PC-3 (cell line): ENCODE measurements at regions not wholly inside any gene's neighbourhood (a gene's known extent, or its start where the extent isn't known, plus 50 kb on each side); places are given as distances from the start of the nearest gene placed in this dataset.

Experiments
- ATAC-seq: fragments of 200-7000 bp; cut with Tn5 transposase; 2 replicates; pipeline ENCODE4 v1.9.1; 2020; ENCODE audit warnings: mild to moderate bottlenecking, moderate library complexity
- BruUV-seq: library from RNA; stranded (reverse); fragments of 400-500 nt; replicated peaks from 2 replicates; lab custom pipeline; 2021; lab: Mats Ljungman, UMichigan
- CTCF ChIA-PET: fragments of 300-600 bp; sonication (Branson Sonifier 250); formaldehyde crosslinking; loops from one replicate; lab custom pipeline; 2022; ENCODE audit warnings: antibody characterized with exemption; lab: Charles Lee
- POLR2A ChIA-PET: fragments of 300-600 bp; sonication (Branson Sonifier 250); formaldehyde crosslinking; loops from one replicate; lab custom pipeline; 2022; ENCODE audit warnings: antibody characterized with exemption; ENCODE audit not compliant: unreplicated experiment; lab: Charles Lee
- DNase-seq: peaks from one replicate; pipeline ENCODE4 v3.0.0-alpha.2; 2015
- H2AFZ ChIP-seq: fragments of 300-600 bp; sonication (generic); 2 replicates; pipeline ENCODE4 v1.6.0; 2016; ENCODE audit warnings: antibody characterized with exemption, low read length
- H3F3A ChIP-seq: fragments of 300-600 bp; sonication (generic); one replicate; pipeline ENCODE4 v1.6.0; 2017; ENCODE audit warnings: antibody characterized with exemption, low read length, control low read depth, mild to moderate bottlenecking; ENCODE audit not compliant: unreplicated experiment
- H3K27ac ChIP-seq: fragments of 300-600 bp; sonication (generic); 2 replicates; pipeline ENCODE4 v1.5.1; 2016; ENCODE audit warnings: mild to moderate bottlenecking, low read length
- H3K27me3 ChIP-seq: fragments of 300-600 bp; sonication (generic); 2 replicates; pipeline ENCODE4 v1.6.1; 2016; ENCODE audit warnings: low read length, mixed read lengths
- H3K36me3 ChIP-seq: fragments of 300-600 bp; sonication (generic); 2 replicates; pipeline ENCODE4 v1.6.1; 2016; ENCODE audit warnings: low read depth, mixed run types, low read length, mixed read lengths
- H3K4me1 ChIP-seq: fragments of 300-600 bp; sonication (generic); 2 replicates; pipeline ENCODE4 v1.5.1; 2016; ENCODE audit warnings: low read length; ENCODE audit not compliant: insufficient read depth
- H3K4me2 ChIP-seq: fragments of 300-600 bp; sonication (generic); 2 replicates; pipeline ENCODE4 v1.6.0; 2016; ENCODE audit warnings: low read length
- H3K4me3 ChIP-seq: fragments of 300-600 bp; sonication (generic); 2 replicates; pipeline ENCODE4 v1.5.1; 2016; ENCODE audit warnings: mild to moderate bottlenecking, low read length, mixed read lengths
- H3K79me2 ChIP-seq: fragments of 300-600 bp; sonication (generic); 2 replicates; pipeline ENCODE4 v1.6.1; 2017; ENCODE audit warnings: low read length, mixed read lengths
- H3K9ac ChIP-seq: fragments of 300-600 bp; sonication (generic); 2 replicates; pipeline ENCODE4 v1.6.0; 2016; ENCODE audit warnings: mild to moderate bottlenecking, low read length
- H3K9me2 ChIP-seq: fragments of 300-600 bp; sonication (generic); replicated peaks from 2 replicates; pipeline ENCODE4 v1.6.1; 2016; ENCODE audit warnings: mixed run types, low read length, mixed read lengths
- H3K9me3 ChIP-seq: fragments of 300-600 bp; sonication (generic); 2 replicates; pipeline ENCODE4 v1.6.1; 2016; ENCODE audit warnings: low read length, mixed read lengths
- H4K20me1 ChIP-seq: fragments of 300-600 bp; sonication (generic); 2 replicates; pipeline ENCODE4 v1.6.1; 2016; ENCODE audit warnings: low read length, mixed read lengths
- EZH2 ChIP-seq: fragments of 300-600 bp; sonication (generic); IDR thresholded peaks from one replicate; pipeline ENCODE4 v1.6.1; 2017; ENCODE audit warnings: antibody characterized with exemption, mild to moderate bottlenecking, low read length; ENCODE audit not compliant: unreplicated experiment
- EZH2phosphoT487 ChIP-seq: fragments of 300-600 bp; sonication (generic); IDR thresholded peaks from 2 replicates; pipeline ENCODE4 v1.6.1; 2018; ENCODE audit warnings: mild to moderate bottlenecking, antibody characterized with exemption, low read length, borderline replicate concordance
- intact Hi-C: fragments of 100-400 bp; cut with micrococcal nuclease; formaldehyde crosslinking; loops from 2 replicates; pipeline ENCODE4 v1.9.0; 2023
- TF ChIP-seq, protein P1 (sequence below): fragments of 300-600 bp; sonication (generic); conservative IDR thresholded peaks from 2 replicates; pipeline ENCODE4 v1.5.1; 2017; ENCODE audit warnings: antibody characterized with exemption, low read depth, mild to moderate bottlenecking, low read length

DNA sequence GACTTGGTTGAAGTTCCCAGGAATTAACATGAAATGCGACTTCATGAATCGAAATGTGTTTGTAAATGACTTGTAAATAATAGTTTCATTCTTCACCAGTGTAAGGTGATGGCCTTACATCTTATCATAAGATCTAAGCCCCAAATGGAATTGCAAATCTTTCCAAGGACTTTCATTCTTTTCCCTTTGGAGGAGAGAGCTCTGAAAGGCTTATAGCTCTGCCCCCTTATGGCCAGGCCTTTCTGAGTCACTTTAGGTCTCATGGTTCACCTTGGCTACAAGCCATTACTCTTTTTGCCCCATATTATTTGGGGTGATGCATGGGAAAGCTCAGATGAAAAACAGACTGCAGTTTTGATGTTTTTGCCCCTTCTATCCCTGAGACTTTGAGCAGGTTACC is 209.1 kb upstream of the BMP2 start:
- Histone ChIP-seq H3K4me1 (peaks cover 26% of the 10 kb centered on the region), H3K9me3 (no peaks in the 10 kb centered on the region), H3K36me3 (no peaks in the 10 kb centered on the region), H4K20me1 (no peaks in the 10 kb centered on the region), H3K79me2 (no peaks in the 10 kb centered on the region), H3K9ac (no peak overlapping the region), H2AFZ (no peak overlapping the region), H3F3A (no peaks in the 10 kb centered on the region), H3K27ac (no peak overlapping the region), H3K9me2 (no peaks in the 10 kb centered on the region), H3K4me2 (no peak overlapping the region), H3K27me3 (no peaks in the 10 kb centered on the region), H3K4me3 (no peak overlapping the region)
- no peak for TF ChIP-seq EZH2
- TF ChIP-seq EZH2phosphoT487: no peak
- TF ChIP-seq, protein P1, sequence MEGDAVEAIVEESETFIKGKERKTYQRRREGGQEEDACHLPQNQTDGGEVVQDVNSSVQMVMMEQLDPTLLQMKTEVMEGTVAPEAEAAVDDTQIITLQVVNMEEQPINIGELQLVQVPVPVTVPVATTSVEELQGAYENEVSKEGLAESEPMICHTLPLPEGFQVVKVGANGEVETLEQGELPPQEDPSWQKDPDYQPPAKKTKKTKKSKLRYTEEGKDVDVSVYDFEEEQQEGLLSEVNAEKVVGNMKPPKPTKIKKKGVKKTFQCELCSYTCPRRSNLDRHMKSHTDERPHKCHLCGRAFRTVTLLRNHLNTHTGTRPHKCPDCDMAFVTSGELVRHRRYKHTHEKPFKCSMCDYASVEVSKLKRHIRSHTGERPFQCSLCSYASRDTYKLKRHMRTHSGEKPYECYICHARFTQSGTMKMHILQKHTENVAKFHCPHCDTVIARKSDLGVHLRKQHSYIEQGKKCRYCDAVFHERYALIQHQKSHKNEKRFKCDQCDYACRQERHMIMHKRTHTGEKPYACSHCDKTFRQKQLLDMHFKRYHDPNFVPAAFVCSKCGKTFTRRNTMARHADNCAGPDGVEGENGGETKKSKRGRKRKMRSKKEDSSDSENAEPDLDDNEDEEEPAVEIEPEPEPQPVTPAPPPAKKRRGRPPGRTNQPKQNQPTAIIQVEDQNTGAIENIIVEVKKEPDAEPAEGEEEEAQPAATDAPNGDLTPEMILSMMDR: peak; percentile 42
- ChIA-PET CTCF (no interaction called here), POLR2A (no interaction called here)
- ATAC-seq (no peak), DNase-seq (peak; percentile 22)
- BruUV-seq: no TSS peak
- intact Hi-C loops: loop anchor here (10.0 kb wide), 1 partner anchor 294 kb away; no protein-coding TSS in a partner anchor

DNA sequence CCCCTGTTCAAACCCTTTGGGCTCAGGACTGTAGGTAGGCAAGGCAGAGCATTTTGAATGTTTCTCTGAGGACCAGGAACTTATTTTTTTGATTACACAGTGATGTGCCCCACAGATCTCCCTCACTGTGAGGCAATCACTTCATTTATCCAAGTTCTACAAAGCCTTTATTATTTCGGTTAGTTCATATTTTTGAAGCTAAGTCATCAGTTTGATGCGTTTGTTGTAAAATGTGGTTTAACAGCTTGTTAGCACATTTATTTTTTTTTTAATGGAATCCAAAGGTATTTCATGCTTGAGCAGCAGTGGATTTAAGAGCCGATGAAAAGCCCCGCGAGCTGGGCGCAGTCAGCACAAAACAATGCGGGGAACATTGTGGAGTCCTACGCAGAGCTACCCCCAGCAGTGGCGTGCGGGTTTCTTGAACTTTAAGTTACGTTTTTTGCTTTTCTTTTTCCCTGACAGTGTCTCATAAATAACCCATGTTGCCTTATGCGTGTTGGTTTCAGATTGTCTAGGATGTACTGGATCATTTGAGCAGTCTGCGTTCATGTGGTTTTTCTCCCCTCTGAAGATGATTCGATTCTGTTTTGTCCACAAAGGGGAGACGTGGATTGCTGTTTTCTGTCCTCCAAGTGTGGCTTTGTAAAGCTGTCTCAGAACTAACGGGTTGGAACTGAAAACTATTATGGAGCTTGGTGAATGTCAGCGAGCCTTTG is 233.6 kb upstream of the BMP2 start:
- no TSS peak for BruUV-seq
- ChIA-PET CTCF (no interaction called here), POLR2A (no interaction called here)
- Histone ChIP-seq H3K9me3 (no peaks in the 10 kb centered on the region), H3K4me1 (peaks cover 13% of the 10 kb centered on the region), H3K27me3 (no peaks in the 10 kb centered on the region), H3F3A (no peaks in the 10 kb centered on the region), H2AFZ (peak overlapping the region; percentile 80), H3K4me3 (peak overlapping the region; percentile 65), H3K9me2 (no peaks in the 10 kb centered on the region; the same call in 1 of the 2 replicates), H3K27ac (no peak overlapping the region), H3K4me2 (peak overlapping the region; percentile 85), H3K36me3 (no peaks in the 10 kb centered on the region), H3K79me2 (no peaks in the 10 kb centered on the region), H4K20me1 (no peaks in the 10 kb centered on the region), H3K9ac (0 out of 2 replicates have a peak overlapping the region, but pooled peaks have one; percentile 3)
- TF ChIP-seq EZH2phosphoT487 (no peak), EZH2 (no peak)
- TF ChIP-seq, protein P1: no peak
- ATAC-seq: no peak
- DNase-seq: peak; percentile 35
- intact Hi-C loops: no loop called here

DNA sequence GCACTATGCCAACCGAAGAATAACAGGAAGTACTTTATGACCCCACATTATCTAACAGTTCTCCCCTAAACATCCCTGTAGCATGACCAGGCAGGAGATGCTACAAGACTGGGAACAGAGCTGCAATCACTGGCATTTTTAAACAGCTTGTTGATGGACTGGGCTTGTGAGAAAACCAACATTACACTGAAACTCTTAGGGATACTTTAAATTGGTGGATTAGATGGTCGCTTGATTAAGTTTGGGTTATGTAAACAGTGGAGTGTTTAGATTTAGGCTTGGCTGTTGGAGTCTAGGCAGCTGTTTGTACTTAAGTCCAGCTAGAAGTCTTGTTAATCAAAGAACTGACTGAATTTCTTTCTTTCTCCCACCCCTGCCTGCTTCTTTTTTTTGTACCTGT is 234.1 kb upstream of the BMP2 start:
- intact Hi-C loops: no loop called here

More for the DNA sequence above, 234.1 kb upstream of the BMP2 start:
- Histone ChIP-seq H3K4me3 (peak overlapping the region; percentile 65), H3K27ac (no peak overlapping the region), H3F3A (no peaks in the 10 kb centered on the region), H3K36me3 (no peaks in the 10 kb centered on the region), H3K27me3 (no peaks in the 10 kb centered on the region), H2AFZ (peak overlapping the region; percentile 80), H3K4me1 (peaks cover 13% of the 10 kb centered on the region), H3K9ac (no peak overlapping the region), H3K9me3 (no peaks in the 10 kb centered on the region), H3K9me2 (no peaks in the 10 kb centered on the region; the same call in 1 of the 2 replicates), H3K4me2 (peak overlapping the region; percentile 85), H4K20me1 (no peaks in the 10 kb centered on the region), H3K79me2 (no peaks in the 10 kb centered on the region)
- no TSS peak for BruUV-seq
- ChIA-PET POLR2A (no interaction called here), CTCF (no interaction called here)
- ATAC-seq (no peak), DNase-seq (no peak)
- TF ChIP-seq EZH2phosphoT487 (no peak), EZH2 (no peak)
- TF ChIP-seq, protein P1: no peak
